Midbrain (tissue), 1 donor: ENCODE measurements at regions not wholly inside any gene's neighbourhood (a gene's known extent, or its start where the extent isn't known, plus 50 kb on each side); places are given as distances from the start of the nearest gene placed in this dataset.
"Not testable (repeated sequence)": the region's sequence is repeated elsewhere in the genome, so short reads cannot be mapped to it uniquely, and the experiment has no call there.

Experiments
- DNase-seq: peaks from one replicate; lab custom pipeline; 2025; lab: John Stamatoyannopoulos, UW

DNA sequence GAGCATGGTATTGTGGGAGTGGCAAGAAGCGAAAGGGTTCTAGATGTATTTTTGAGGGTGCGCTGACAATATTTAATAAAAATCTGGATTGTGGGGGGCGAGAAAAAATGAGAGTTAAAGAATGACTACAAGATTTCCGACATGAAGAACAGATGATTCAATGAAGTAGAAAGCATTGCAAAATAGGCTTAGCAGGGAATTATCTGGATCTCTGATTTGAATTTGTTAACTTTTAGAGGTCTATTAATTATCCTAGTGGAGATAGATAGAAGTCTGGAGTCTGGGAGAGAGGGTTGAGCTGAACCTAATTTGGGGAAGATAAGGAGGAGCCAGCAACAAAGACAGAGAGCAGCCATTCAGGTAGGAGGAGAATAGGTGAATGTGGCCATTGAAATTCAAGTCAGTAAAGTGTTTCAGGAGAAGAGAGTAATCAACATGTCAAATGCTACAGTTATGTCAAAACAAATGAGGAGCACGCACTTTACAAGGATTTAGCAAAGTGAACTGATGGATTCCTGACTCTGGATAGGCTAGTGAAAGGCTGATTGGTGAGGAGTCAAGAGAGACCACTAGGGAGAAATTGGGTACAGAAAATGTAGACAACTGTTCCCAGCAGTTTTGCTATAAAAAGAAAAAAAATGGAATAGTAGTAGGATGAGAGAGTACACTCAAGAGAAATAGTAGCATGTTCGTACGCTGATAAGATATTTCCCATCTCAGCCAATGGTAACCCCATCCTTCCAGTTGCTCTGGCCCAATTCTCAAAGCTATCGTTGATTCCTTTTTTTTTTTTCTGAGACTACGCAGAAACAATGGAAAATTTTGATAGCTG is 393.2 kb upstream of the CXADR start:
- no peak for DNase-seq

DNA sequence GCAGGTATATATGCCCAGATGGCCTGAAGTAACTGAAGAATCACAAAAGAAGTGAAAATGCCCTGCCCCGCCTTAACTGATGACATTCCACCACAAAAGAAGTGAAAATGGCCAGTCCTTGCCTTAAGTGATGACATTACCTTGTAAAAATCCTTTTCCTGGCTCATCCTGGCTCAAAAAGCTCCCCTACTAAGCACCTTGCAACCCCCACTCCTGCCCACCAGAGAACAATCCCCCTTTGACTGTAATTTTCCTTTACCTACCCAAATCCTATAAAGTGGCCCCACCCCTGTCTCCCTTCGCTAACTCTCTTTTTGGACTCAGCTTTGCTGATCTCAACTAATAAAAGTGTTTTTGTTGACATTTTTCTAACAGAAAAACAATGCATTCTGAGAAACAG is 385.4 kb upstream of the CXADR start:
- not testable (repeated sequence) for DNase-seq

GRCh38 chr21:17128132-17128531 is 384.7 kb upstream of the CXADR start:
- DNase-seq, result no peak

- not testable (repeated sequence) for DNase-seq
These were observed 373.7 kb upstream of the CXADR start for GRCh38 chr21:17139159-17139558.

DNA sequence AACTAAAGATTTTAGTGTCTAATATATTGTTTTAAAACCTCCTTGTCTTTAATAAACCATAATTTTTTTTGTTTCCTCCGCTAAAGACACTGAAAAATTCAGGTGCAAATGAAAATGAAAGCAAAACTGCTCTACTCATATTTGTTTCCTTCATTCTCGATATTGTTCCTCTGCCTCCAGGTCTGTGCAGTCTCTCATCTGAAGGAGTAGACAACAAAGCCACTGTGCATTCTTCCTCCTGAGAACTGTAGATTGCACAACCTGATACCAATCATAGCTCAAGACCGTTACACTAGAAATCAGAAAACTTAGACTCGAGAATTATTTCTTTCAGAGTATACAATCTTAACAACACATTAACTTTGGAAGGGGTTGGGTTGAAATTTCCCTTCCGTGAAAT is 373.1 kb upstream of the CXADR start:
- no peak for DNase-seq

- DNase-seq, result no peak
These were observed 366.4 kb upstream of the CXADR start for GRCh38 chr21:17146426-17146825.

DNA sequence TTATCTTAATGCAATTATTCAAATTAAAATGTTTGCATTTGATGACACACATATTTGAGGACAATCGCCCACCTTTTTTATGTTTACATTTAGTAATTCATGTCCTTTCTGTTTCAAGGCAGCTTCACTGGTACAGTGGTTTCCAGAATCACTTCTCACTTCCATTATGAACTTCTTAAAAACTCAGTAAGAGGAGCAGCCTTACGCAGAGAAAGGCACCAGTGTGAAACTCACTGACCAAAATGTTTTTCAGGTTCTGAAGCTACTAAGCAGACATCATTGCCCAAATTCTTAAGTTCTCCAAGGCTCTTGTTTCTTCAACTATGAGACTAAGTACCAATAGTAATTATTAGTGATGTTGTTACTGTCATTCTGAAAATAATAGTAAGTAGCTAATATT is 353.1 kb upstream of the CXADR start:
- no peak for DNase-seq

GRCh38 chr21:17185674-17186073 is 327.2 kb upstream of the CXADR start:
- no peak for DNase-seq

DNA sequence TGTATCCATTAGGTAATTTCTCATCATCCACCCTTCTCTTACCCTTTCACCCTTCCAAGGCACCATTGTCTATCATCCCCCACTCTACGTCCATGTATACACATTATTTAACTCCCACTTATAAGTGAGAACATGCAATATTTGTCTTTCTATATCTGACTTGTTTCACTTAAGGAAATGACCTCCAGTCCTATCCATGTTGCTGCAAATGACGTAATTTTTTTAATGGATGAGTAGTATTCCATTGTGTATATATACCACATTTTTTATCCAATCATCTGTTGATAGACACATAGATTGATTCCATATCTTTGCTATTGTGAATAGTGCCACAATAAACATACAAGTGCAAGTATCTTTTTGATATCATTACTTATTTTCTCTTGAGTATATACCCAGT is 322.9 kb upstream of the CXADR start:
- no peak for DNase-seq

DNA sequence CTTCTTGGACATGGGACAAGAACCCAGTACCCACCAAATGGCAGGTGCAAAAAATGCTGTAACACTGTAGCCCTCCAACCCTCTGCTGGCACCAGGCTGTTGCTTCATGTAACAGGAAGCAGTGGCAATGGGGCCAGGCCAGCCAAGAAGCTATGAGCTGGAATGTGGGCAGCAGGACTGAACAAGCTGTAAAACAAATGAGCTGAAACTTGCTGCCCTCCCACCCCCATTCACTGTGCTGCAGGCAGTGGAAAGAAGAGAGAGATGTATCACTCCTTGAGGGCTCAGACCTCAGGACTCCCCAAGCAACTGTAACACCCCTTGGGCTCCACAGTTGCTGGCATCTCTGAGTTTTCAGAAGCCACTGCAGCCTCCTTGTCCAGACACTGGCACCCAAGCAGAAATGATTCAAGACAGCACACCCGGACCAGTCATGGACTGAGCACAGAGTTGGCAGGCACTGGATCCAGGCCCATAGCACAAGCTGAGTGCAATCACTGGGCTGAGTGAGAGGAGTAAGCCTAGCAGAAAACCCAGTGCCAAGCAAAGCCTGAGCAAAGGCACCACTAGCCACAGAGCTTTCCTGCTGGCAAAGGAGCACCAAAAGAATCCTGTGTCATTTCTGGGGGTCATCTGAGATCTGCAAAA is 321.4 kb upstream of the CXADR start:
- no peak for DNase-seq

DNA sequence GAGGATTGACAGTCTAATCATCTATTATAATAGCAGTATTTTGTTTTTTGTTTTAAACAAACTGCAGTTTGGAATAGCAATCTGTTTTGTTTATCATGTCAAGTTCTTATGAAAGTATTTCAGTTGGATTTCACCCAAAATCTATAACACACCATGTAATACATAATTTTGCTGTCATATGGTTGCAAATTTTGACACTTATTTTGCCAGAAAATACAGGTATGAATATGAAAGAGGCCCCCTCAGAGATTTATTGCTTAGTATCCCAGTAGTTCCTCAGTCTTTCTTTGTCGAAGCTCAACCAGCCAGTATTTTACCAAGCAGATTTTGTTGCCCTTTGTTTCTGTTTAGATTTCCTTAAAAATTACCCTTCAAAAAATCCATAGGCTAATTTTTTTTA is 317.5 kb upstream of the CXADR start:
- no peak for DNase-seq

GRCh38 chr21:17195976-17196375 is 316.9 kb upstream of the CXADR start:
- DNase-seq, result no peak

GRCh38 chr21:17196623-17197022 is 316.2 kb upstream of the CXADR start:
- no peak for DNase-seq

GRCh38 chr21:17197996-17198395 is 314.8 kb upstream of the CXADR start:
- no peak for DNase-seq

GRCh38 chr21:17200250-17200649 is 312.6 kb upstream of the CXADR start:
- DNase-seq, result no peak

GRCh38 chr21:17201741-17202260 is 311.0 kb upstream of the CXADR start:
- no peak for DNase-seq

DNA sequence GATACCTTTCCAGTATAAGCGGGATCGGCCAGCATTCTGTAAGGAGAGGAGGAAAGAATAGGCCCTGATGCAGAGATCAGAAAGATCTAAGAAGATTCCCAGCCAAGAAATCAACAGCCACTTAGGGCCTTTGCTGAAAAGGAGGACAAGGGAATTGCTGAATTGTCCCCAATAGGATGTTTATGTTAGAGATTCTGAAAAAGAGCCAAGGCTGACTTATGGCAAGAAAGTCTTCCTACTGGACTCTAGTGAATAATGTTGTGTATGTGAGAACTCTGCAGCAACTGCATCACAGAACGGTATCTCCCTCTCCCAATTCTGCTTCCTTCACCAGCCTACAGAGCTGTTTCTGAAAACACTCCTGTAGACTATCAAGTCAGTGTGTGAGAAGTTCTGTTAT is 298.0 kb upstream of the CXADR start:
- DNase-seq, result no peak

DNA sequence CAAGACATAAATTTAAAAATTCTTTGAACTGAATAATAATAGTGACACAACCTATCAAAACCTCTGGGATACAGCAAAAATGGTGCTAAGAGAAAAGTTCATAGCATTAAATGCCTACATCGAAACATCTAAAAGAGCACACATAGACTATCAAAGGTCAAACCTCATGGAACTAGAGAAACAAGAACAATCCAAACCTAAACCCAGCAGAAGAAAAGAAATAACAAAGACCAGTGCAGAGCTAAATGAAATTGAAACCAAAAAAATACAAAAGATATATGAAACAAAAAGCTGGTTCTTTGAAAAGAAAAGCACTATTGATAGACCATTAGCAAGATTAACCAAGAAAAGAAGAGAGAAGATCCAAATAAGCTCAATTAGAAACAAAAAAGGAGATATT is 293.8 kb upstream of the CXADR start:
- not testable (repeated sequence) for DNase-seq

- DNase-seq, result no peak
These were observed 281.7 kb upstream of the CXADR start for GRCh38 chr21:17231124-17231523.

GRCh38 chr21:17231771-17232170 is 281.1 kb upstream of the CXADR start:
- DNase-seq, result no peak

DNA sequence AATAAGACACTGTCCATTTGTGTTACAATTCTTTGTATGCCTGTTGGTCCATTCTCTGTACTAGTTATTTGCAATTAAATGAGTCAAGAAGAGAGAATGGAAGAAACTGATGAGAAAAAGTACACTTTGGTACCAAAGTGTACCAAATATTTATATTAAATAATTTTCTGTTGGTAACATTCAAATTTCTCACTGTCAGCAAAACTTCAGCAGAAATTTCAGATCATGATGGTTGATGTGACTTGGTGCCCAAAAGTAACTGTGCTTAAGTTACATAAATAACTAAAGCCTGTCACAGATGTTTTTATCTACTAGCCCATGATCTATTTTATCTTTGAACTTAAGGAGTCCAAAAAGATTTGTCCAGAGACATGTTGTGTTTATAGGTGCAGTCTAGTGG is 274.4 kb upstream of the CXADR start:
- DNase-seq, result no peak

DNA sequence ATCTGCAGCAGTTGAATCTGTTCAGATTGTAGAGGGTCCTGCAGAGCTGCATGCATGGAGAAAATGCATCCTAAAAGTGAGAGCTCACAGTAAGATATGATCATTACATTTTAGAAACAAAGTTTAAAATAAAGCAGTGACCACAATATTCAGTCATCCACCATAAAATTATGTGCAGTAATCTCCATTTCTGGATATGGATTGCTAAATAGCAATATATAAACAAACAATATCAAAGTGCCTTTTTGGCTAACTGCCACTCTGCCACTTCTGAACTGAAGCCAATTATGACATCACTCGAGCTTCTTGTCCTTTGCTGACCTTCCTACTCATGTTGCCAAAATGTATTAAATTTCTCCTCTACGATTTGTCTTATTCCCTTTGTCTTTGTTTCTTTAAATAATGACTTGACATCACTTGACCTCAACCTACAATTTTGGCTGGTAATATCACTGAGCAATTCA is 262.0 kb upstream of the CXADR start:
- DNase-seq, result no peak

DNA sequence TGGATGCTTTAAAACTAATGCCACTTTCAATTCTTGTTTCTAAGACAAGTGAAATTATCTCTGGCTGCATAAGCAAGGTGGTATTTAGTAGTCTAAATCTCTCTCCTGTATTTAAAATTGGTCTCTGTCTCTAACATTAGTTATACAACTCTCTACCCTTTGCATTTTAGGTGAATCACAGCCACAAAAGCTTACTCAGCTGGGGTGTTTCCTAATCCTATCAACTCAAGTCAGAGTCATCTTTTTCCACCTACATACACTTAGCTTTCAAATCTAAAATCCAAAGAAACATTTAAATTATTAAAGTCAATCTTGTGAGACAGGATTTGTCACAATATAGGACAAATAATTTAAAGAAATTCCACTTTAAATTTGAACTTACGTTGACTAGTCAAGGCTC is 255.1 kb upstream of the CXADR start:
- no peak for DNase-seq
